Adrenal gland (tissue), 5 donors: ENCODE measurements at regions not wholly inside any gene's neighbourhood (a gene's known extent, or its start where the extent isn't known, plus 50 kb on each side); places are given as distances from the start of the nearest gene placed in this dataset.

Source experiments
- POLR2A ChIP-seq, 2 donors: fragments of 450-650 bp; IDR thresholded peaks; one replicate each; pipeline ENCODE4 v1.6.1; 2017; ENCODE audit warnings: antibody characterized with exemption in 2 of 2, mild to moderate bottlenecking in 2 of 2, moderate library complexity in 1 of 2
- TF ChIP-seq, protein P1 (sequence below), 6 experiments: fragments of 450-650 bp in 4 of 6; fragments of 200-600 bp in 2 of 6; sonication (generic) in 1 of 6; IDR thresholded peaks; 1 replicate in 5 of 6; 2 replicates in 1 of 6; pipeline versions ENCODE4 v1.5.1 to v1.8.0; 2016 to 2021; ENCODE audit warnings: antibody characterized with exemption in 6 of 6, mild to moderate bottlenecking in 2 of 6, moderate library complexity in 1 of 6
- donor health status: DM: no; HTN: no; CAD: no.

DNA sequence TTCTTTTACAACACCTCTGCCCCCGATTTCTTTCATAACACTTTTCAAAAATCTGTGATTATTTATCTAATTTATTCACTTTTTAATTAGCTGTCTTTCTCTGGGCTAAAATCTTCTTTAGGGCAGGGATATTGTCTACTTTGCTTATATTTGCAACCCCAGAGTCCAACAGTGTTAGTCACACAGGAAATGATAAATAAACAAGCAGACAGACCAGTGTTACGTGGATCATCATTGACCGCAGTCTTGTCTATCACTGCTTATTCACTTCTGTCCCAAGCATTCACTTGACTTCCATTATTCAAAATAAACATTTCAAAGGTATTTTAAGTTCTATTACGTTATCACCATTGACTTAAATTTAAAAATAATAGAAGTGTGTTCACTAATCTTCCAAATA is 237.6 kb upstream of the UBE2E3 start:
- TF ChIP-seq, protein P1, sequence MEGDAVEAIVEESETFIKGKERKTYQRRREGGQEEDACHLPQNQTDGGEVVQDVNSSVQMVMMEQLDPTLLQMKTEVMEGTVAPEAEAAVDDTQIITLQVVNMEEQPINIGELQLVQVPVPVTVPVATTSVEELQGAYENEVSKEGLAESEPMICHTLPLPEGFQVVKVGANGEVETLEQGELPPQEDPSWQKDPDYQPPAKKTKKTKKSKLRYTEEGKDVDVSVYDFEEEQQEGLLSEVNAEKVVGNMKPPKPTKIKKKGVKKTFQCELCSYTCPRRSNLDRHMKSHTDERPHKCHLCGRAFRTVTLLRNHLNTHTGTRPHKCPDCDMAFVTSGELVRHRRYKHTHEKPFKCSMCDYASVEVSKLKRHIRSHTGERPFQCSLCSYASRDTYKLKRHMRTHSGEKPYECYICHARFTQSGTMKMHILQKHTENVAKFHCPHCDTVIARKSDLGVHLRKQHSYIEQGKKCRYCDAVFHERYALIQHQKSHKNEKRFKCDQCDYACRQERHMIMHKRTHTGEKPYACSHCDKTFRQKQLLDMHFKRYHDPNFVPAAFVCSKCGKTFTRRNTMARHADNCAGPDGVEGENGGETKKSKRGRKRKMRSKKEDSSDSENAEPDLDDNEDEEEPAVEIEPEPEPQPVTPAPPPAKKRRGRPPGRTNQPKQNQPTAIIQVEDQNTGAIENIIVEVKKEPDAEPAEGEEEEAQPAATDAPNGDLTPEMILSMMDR (IDR thresholded peaks at IDR 0.05) = no peak
- TF ChIP-seq POLR2A (IDR thresholded peaks at IDR 0.05) = no peak
